IMR-90 (cell line): ENCODE measurements at regions not wholly inside any gene's neighbourhood (a gene's known extent, or its start where the extent isn't known, plus 50 kb on each side); places are given as distances from the start of the nearest gene placed in this dataset.

Source experiments
- ATAC-seq: fragments of 200-7000 bp; cut with Tn5 transposase; 2 replicates; pipeline ENCODE4 v1.9.1; 2020; ENCODE audit warnings: low read depth, mild to moderate bottlenecking, moderate library complexity
- BruUV-seq: library from RNA; stranded (reverse); fragments of 400-500 nt; replicated peaks from 2 replicates; lab custom pipeline; 2021; lab: Mats Ljungman, UMichigan
- CTCF ChIA-PET: fragments of 300-600 bp; formaldehyde crosslinking; extraction: SDS; loops from one replicate; lab custom pipeline; 2021; ENCODE audit warnings: antibody characterized with exemption; lab: Yijun Ruan, JAX
- POLR2A ChIA-PET: fragments of 300-600 bp; sonication (Branson Sonifier 250); formaldehyde crosslinking; loops from one replicate; lab custom pipeline; 2022; ENCODE audit warnings: antibody characterized with exemption; ENCODE audit not compliant: unreplicated experiment; lab: Charles Lee
- DNase-seq: peaks from one replicate; pipeline ENCODE4 v3.0.0; 2013
- H2AFZ ChIP-seq: replicated peaks from 2 replicates; pipeline ENCODE3; 2013; ENCODE audit warnings: low read length, mild to moderate bottlenecking; ENCODE audit not compliant: poor library complexity
- H2AK5ac ChIP-seq: 2 replicates; pipeline ENCODE4 v1.6.1; 2013; ENCODE audit warnings: low read depth, low read length, inconsistent platforms
- H2AK9ac ChIP-seq: replicated peaks from 2 replicates; pipeline ENCODE3; 2013; ENCODE audit warnings: mild to moderate bottlenecking, low read depth, low read length, moderate library complexity; ENCODE audit not compliant: poor library complexity
- H2BK120ac ChIP-seq: 2 replicates; pipeline ENCODE4 v1.6.1; 2013; ENCODE audit warnings: low read depth, low read length, inconsistent platforms
- H2BK15ac ChIP-seq: 3 replicates; pipeline ENCODE4 v1.6.1; 2013; ENCODE audit warnings: low read depth, low read length, inconsistent platforms
- H2BK20ac ChIP-seq: 2 replicates; pipeline ENCODE4 v1.6.1; 2013; ENCODE audit warnings: low read depth, mild to moderate bottlenecking, inconsistent platforms, low read length, moderate library complexity
- H2BK5ac ChIP-seq: 2 replicates; pipeline ENCODE4 v1.6.1; 2013; ENCODE audit warnings: mild to moderate bottlenecking, low read depth, low read length, inconsistent platforms; ENCODE audit not compliant: poor library complexity, severe bottlenecking
- H3K14ac ChIP-seq: replicated peaks from 2 replicates; pipeline ENCODE4 v1.6.1; 2013; ENCODE audit warnings: low read depth, low read length, inconsistent platforms
- H3K18ac ChIP-seq: 2 replicates; pipeline ENCODE4 v1.6.1; 2013; ENCODE audit warnings: low read depth, low read length, control low read depth
- H3K23ac ChIP-seq: 2 replicates; pipeline ENCODE4 v1.6.1; 2013; ENCODE audit warnings: low read depth, low read length, inconsistent platforms
- H3K27ac ChIP-seq: 2 replicates; pipeline ENCODE4 v1.5.1; 2013; ENCODE audit warnings: mild to moderate bottlenecking, control low read depth, low read length; ENCODE audit not compliant: insufficient read depth
- H3K27me3 ChIP-seq: 2 replicates; pipeline ENCODE4 v1.6.1; 2013; ENCODE audit warnings: low read length; ENCODE audit not compliant: control insufficient read depth, insufficient read depth
- H3K36me3 ChIP-seq: 2 replicates; pipeline ENCODE4 v1.6.1; 2013; ENCODE audit warnings: low read length, mixed read lengths; ENCODE audit not compliant: control insufficient read depth, insufficient read depth
- H3K4ac ChIP-seq: 2 replicates; pipeline ENCODE4 v1.6.1; 2013; ENCODE audit warnings: low read depth, low read length, inconsistent platforms
- H3K4me1 ChIP-seq: 2 replicates; pipeline ENCODE4 v1.6.1; 2013; ENCODE audit warnings: low read length, mixed read lengths; ENCODE audit not compliant: control insufficient read depth, insufficient read depth
- H3K4me2 ChIP-seq: 2 replicates; pipeline ENCODE4 v1.6.1; 2013; ENCODE audit warnings: low read depth, mild to moderate bottlenecking, control low read depth, low read length, moderate library complexity
- H3K4me3 ChIP-seq: 2 replicates; pipeline ENCODE4 v1.5.1; 2013; ENCODE audit warnings: low read depth, mild to moderate bottlenecking, control low read depth, low read length, moderate library complexity; ENCODE audit not compliant: insufficient read depth
- H3K56ac ChIP-seq: 2 replicates; pipeline ENCODE4 v1.6.1; 2013; ENCODE audit warnings: low read length, inconsistent platforms; ENCODE audit not compliant: insufficient read depth; ENCODE audit errors: extremely low read depth
- H3K79me1 ChIP-seq, 2 experiments: 2 replicates each; pipeline ENCODE4 v1.6.1; 2013; ENCODE audit warnings: low read length in 2 of 2, inconsistent platforms in 1 of 2, low read depth in 1 of 2
- H3K9ac ChIP-seq: 2 replicates; pipeline ENCODE4 v1.6.1; 2013; ENCODE audit warnings: low read depth, low read length, control low read depth
- H3K9me1 ChIP-seq: 2 replicates; pipeline ENCODE4 v1.6.1; 2013; ENCODE audit warnings: low read length, inconsistent platforms; ENCODE audit not compliant: insufficient read depth
- H3K9me3 ChIP-seq: 2 replicates; pipeline ENCODE4 v1.6.1; 2013; ENCODE audit warnings: low read length; ENCODE audit not compliant: control insufficient read depth, insufficient read depth
- H4K20me1 ChIP-seq: 2 replicates; pipeline ENCODE4 v1.6.1; 2013; ENCODE audit warnings: low read length, inconsistent platforms; ENCODE audit not compliant: insufficient read depth
- H4K5ac ChIP-seq: 2 replicates; pipeline ENCODE4 v1.6.1; 2013; ENCODE audit warnings: mild to moderate bottlenecking, low read depth, low read length, control low read depth
- H4K8ac ChIP-seq, 2 experiments: 2 replicates each; pipeline ENCODE4 v1.6.1; 2013; ENCODE audit warnings: low read depth in 2 of 2, low read length in 2 of 2, control low read depth in 1 of 2, inconsistent platforms in 1 of 2
- H4K91ac ChIP-seq: 2 replicates; pipeline ENCODE4 v1.6.1; 2013; ENCODE audit warnings: low read depth, low read length, inconsistent platforms; ENCODE audit not compliant: insufficient read depth
- CHD1 ChIP-seq: IDR thresholded peaks from 2 replicates; pipeline ENCODE4 v1.6.1; 2012; ENCODE audit warnings: low read depth, low read length, improper control_type of control experiment
- CTCF ChIP-seq: conservative IDR thresholded peaks from 2 replicates; pipeline ENCODE4 v1.5.1; 2012; ENCODE audit warnings: mild to moderate bottlenecking, low read depth, low read length, improper control_type of control experiment
- ELK1 ChIP-seq: fragments of 150-350 bp; IDR thresholded peaks from 2 replicates; pipeline ENCODE4 v1.6.1; 2016; ENCODE audit warnings: low read depth, mild to moderate bottlenecking, low read length, moderate library complexity, borderline replicate concordance
- MAFK ChIP-seq: IDR thresholded peaks from 2 replicates; pipeline ENCODE4 v1.6.1; 2012; ENCODE audit warnings: low read depth, low read length, improper control_type of control experiment
- MAZ ChIP-seq: IDR thresholded peaks from 2 replicates; pipeline ENCODE4 v1.6.1; 2012; ENCODE audit warnings: low read depth, mild to moderate bottlenecking, low read length, improper control_type of control experiment, moderate library complexity, borderline replicate concordance
- MXI1 ChIP-seq: IDR thresholded peaks from 2 replicates; pipeline ENCODE4 v1.6.1; 2012; ENCODE audit warnings: low read depth, mild to moderate bottlenecking, low read length, moderate library complexity, borderline replicate concordance
- NFE2L2 ChIP-seq: fragments of 150-350 bp; IDR thresholded peaks from 2 replicates; pipeline ENCODE4 v1.6.1; 2016; ENCODE audit warnings: low read depth, mild to moderate bottlenecking, low read length
- POLR2A ChIP-seq: IDR thresholded peaks from 2 replicates; pipeline ENCODE4 v1.6.1; 2012; ENCODE audit warnings: mild to moderate bottlenecking, low read depth, low read length
- RCOR1 ChIP-seq: IDR thresholded peaks from 2 replicates; pipeline ENCODE4 v1.6.1; 2012; ENCODE audit warnings: mild to moderate bottlenecking, low read length, improper control_type of control experiment; ENCODE audit not compliant: insufficient replicate concordance
- RFX5 ChIP-seq: IDR thresholded peaks from 2 replicates; pipeline ENCODE4 v1.8.0; 2012; ENCODE audit warnings: low read depth, mild to moderate bottlenecking, low read length, moderate library complexity
- SMC3 ChIP-seq: fragments of 150-350 bp; IDR thresholded peaks from 2 replicates; pipeline ENCODE4 v1.6.1; 2016; ENCODE audit warnings: low read depth, mild to moderate bottlenecking, antibody characterized with exemption, low read length, moderate library complexity
- WGBS, 2 experiments: methylation state at CpG; one replicate each; pipeline versions ENCODE4 v1.1.5 to v1.1.7; 2013; ENCODE audit warnings: missing lambda C conversion rate in 2 of 2; ENCODE audit not compliant: insufficient read length in 1 of 2; ENCODE audit errors: extremely low coverage in 2 of 2; 5-methylcytosine and 5-hydroxymethylcytosine counted together
- dilution Hi-C: fragments of 300-500 bp; cut with HindIII; formaldehyde crosslinking; loops from one replicate; pipeline ENCODE4 v1.14.3; 2018; ENCODE audit warnings: low sequenced_read_pairs; ENCODE audit not compliant: unreplicated experiment
- in situ Hi-C: fragments of 300-500 bp; cut with MboI; formaldehyde crosslinking; loops from 3 replicates; pipeline ENCODE4 v1.14.3; 2019; ENCODE audit warnings: low sequenced_read_pairs, inconsistent platforms, mixed read lengths
- intact Hi-C: fragments of 100-400 bp; cut with micrococcal nuclease; formaldehyde crosslinking; loops from 2 replicates; pipeline ENCODE4 v1.10.0; 2022

GRCh38 chr9:21557428-21557768 lies 75.3 kb upstream of the IFNE start:
- no peak overlapping the region for H4K91ac ChIP-seq
- H3K4me2 ChIP-seq: peak overlapping the region; percentile 99
- no peak overlapping the region for H2BK15ac ChIP-seq
- no peaks in the 10 kb centered on the region for H4K20me1 ChIP-seq
- ATAC-seq (no peak), DNase-seq (no peak)
- H3K79me1 ChIP-seq: peaks cover 0 to 15% of the 10 kb centered on the region in 2 experiments; a peak in 2 of 4 replicates
- H3K4me3 ChIP-seq: peak overlapping the region; percentile 98
- dilution Hi-C loops: loop anchor here (25.0 kb wide), 1 partner anchor 230 kb away; no protein-coding TSS in a partner anchor
- POLR2A ChIA-PET: no interaction called here
- 0 out of 2 replicates have a peak, but pooled peaks cover 2% of the 10 kb centered on the region for H3K9me1 ChIP-seq
- H3K23ac ChIP-seq: no peak overlapping the region
- H2BK20ac ChIP-seq: no peak overlapping the region
- intact Hi-C loops: loop anchor here (1.0 to 10.0 kb wide), 5 partner anchors 8 to 437 kb away; partner anchors contain the start of genes CDKN2A, CDKN2B-AS1 and KLHL9
- no peak overlapping the region for H3K4ac ChIP-seq
- H3K9me3 ChIP-seq: no peaks in the 10 kb centered on the region
- H3K56ac ChIP-seq: no peak overlapping the region
- no peak overlapping the region for H2AK5ac ChIP-seq
- H3K36me3 ChIP-seq: no peaks in the 10 kb centered on the region
- H2BK120ac ChIP-seq: no peak overlapping the region
- no peak overlapping the region for H2AFZ ChIP-seq
- WGBS, 2 experiments: no CpG with 5 or more reads among the region's 1 CpG
- peak overlapping the region; percentile 54; the same call in 1 of the 2 replicates for H3K9ac ChIP-seq
- no peak overlapping the region for H3K14ac ChIP-seq
- H4K5ac ChIP-seq: no peak overlapping the region
- BruUV-seq: no TSS peak
- TF ChIP-seq SMC3 (no peak), POLR2A (no peak), MXI1 (no peak), CHD1 (no peak), ELK1 (no peak), RCOR1 (no peak), MAZ (no peak), NFE2L2 (no peak), RFX5 (no peak), MAFK (no peak), CTCF (no peak)
- H2BK5ac ChIP-seq: peak overlapping the region; percentile 90
- H3K4me1 ChIP-seq: peaks cover 10% of the 10 kb centered on the region
- peak overlapping the region in 1 of 2 experiments; percentile 7; a peak in 1 of 4 replicates for H4K8ac ChIP-seq
- in situ Hi-C loops: loop anchor here (5.0 kb wide), 1 partner anchor 130 kb away; no protein-coding TSS in a partner anchor
- CTCF ChIA-PET: interaction anchor here (0.6 to 1.7 kb wide), 2 partner anchors 91 to 132 kb away, joined by 4 to 7 read pairs; no protein-coding TSS in a partner anchor
- 0 out of 2 replicates have a peak overlapping the region, but pooled peaks have one; percentile 23 for H3K18ac ChIP-seq
- no peak overlapping the region for H2AK9ac ChIP-seq
- no peak overlapping the region; the same call in 1 of the 2 replicates for H3K27ac ChIP-seq
- H3K27me3 ChIP-seq: no peaks in the 10 kb centered on the region
